OCI-LY1 (cell line): ENCODE measurements at regions not wholly inside any gene's neighbourhood (a gene's known extent, or its start where the extent isn't known, plus 50 kb on each side); places are given as distances from the start of the nearest gene placed in this dataset.
"Not testable (repeated sequence)": the region's sequence is repeated elsewhere in the genome, so short reads cannot be mapped to it uniquely, and the experiment has no call there.

Experiments used
- H2AFZ ChIP-seq: fragments of 200-600 bp; sonication (generic), shearing (Covaris generic); 2 replicates; pipeline ENCODE4 v1.6.0; 2014; ENCODE audit warnings: antibody characterized with exemption, mild to moderate bottlenecking, low read length
- H3F3A ChIP-seq: fragments of 200-600 bp; sonication (generic), shearing (Covaris generic); 2 replicates; pipeline ENCODE4 v1.6.0; 2014; ENCODE audit warnings: mild to moderate bottlenecking, antibody characterized with exemption, low read length, moderate library complexity; ENCODE audit not compliant: insufficient read depth
- H3K27ac ChIP-seq: fragments of 200-600 bp; sonication (generic); 2 replicates; pipeline ENCODE4 v1.5.1; 2014; ENCODE audit warnings: low read length, mixed run types, mild to moderate bottlenecking, low read depth; ENCODE audit not compliant: poor library complexity, severe bottlenecking
- H3K27me3 ChIP-seq: fragments of 200-600 bp; sonication (generic); 2 replicates; pipeline ENCODE4 v1.6.0; 2014; ENCODE audit warnings: antibody characterized with exemption, mild to moderate bottlenecking, low read length, moderate library complexity; ENCODE audit not compliant: insufficient read depth
- H3K36me3 ChIP-seq: fragments of 200-600 bp; sonication (generic); 2 replicates; pipeline ENCODE4 v1.6.1; 2014; ENCODE audit warnings: mild to moderate bottlenecking, antibody characterized with exemption, low read length, moderate library complexity, mixed read lengths; ENCODE audit not compliant: insufficient read depth
- H3K4me1 ChIP-seq: fragments of 200-600 bp; sonication (generic); 2 replicates; pipeline ENCODE4 v1.5.1; 2014; ENCODE audit warnings: mild to moderate bottlenecking, low read length, moderate library complexity; ENCODE audit not compliant: insufficient read depth, severe bottlenecking
- H3K4me2 ChIP-seq: fragments of 200-600 bp; sonication (generic), shearing (Covaris generic); 2 replicates; pipeline ENCODE4 v1.6.1; 2014; ENCODE audit warnings: low read length
- H3K4me3 ChIP-seq: fragments of 200-600 bp; sonication (generic); 2 replicates; pipeline ENCODE4 v1.5.1; 2014; ENCODE audit warnings: low read length, low read depth, mild to moderate bottlenecking, mixed read lengths; ENCODE audit not compliant: poor library complexity, severe bottlenecking
- H3K79me2 ChIP-seq: fragments of 200-600 bp; shearing (Covaris generic); 2 replicates; pipeline ENCODE4 v1.6.1; 2016; ENCODE audit warnings: mixed run types, low read length, mixed read lengths; ENCODE audit not compliant: insufficient read depth
- H3K9ac ChIP-seq: fragments of 200-600 bp; sonication (generic), shearing (Covaris generic); 2 replicates; pipeline ENCODE4 v1.6.1; 2014; ENCODE audit warnings: mild to moderate bottlenecking, low read length, mixed read lengths
- H3K9me2 ChIP-seq: fragments of 200-600 bp; sonication (generic), shearing (Covaris generic); 2 replicates; pipeline ENCODE4 v1.6.1; 2014; ENCODE audit warnings: low read depth, mild to moderate bottlenecking, low read length, mixed read lengths
- H3K9me3 ChIP-seq: fragments of 200-600 bp; shearing (Covaris generic); 2 replicates; pipeline ENCODE4 v1.6.1; 2014; ENCODE audit warnings: low read length, mixed read lengths
- H4K20me1 ChIP-seq: fragments of 200-600 bp; sonication (generic), shearing (Covaris generic); 2 replicates; pipeline ENCODE4 v1.6.0; 2016; ENCODE audit warnings: mild to moderate bottlenecking, low read length; ENCODE audit not compliant: insufficient read depth
- CTCF ChIP-seq: fragments of 200-600 bp; sonication (generic), shearing (Covaris generic); IDR thresholded peaks from 2 replicates; pipeline ENCODE4 v1.5.1; 2017; ENCODE audit warnings: mild to moderate bottlenecking, antibody characterized with exemption, low read length, moderate library complexity, mixed read lengths
- EZH2 ChIP-seq: fragments of 200-600 bp; sonication (generic), shearing (Covaris generic); IDR thresholded peaks from 2 replicates; pipeline ENCODE4 v1.8.0; 2017; ENCODE audit warnings: borderline replicate concordance, mixed run types, mild to moderate bottlenecking, antibody characterized with exemption, low read length, moderate library complexity, mixed read lengths

- Histone ChIP-seq H3K9me2 (no peaks in the 10 kb centered on the region), H3K36me3 (no peaks in the 10 kb centered on the region), H3K27ac (no peak overlapping the region), H3K79me2 (no peaks in the 10 kb centered on the region), H3K9me3 (no peaks in the 10 kb centered on the region), H2AFZ (no peak overlapping the region), H3K27me3 (no peaks in the 10 kb centered on the region), H3K4me1 (no peaks in the 10 kb centered on the region), H3K9ac (no peak overlapping the region), H3K4me2 (no peak overlapping the region), H3K4me3 (no peak overlapping the region), H4K20me1 (no peaks in the 10 kb centered on the region), H3F3A (no peaks in the 10 kb centered on the region)
- no peak for TF ChIP-seq CTCF
- no peak for TF ChIP-seq EZH2
These were observed 55.2 kb upstream of the MRTFB start for GRCh38 chr16:14015948-14016347.

- H3F3A ChIP-seq, H3K9me3 ChIP-seq, H3K79me2 ChIP-seq, H3K9ac ChIP-seq, H3K4me2 ChIP-seq, H3K27me3 ChIP-seq, H3K36me3 ChIP-seq, H3K9me2 ChIP-seq, H3K4me1 ChIP-seq, H3K27ac ChIP-seq, H4K20me1 ChIP-seq, H2AFZ ChIP-seq, H3K4me3 ChIP-seq: not testable (repeated sequence)
These were observed 54.8 kb upstream of the MRTFB start for GRCh38 chr16:14016362-14016761.

GRCh38 chr16:14017886-14018285 is 53.2 kb upstream of the MRTFB start:
- H3K9me3 ChIP-seq = no peaks in the 10 kb centered on the region
- H2AFZ ChIP-seq = no peak overlapping the region
- no peaks in the 10 kb centered on the region for H3K4me1 ChIP-seq
- no peak overlapping the region for H3K4me3 ChIP-seq
- no peaks in the 10 kb centered on the region for H3K9me2 ChIP-seq
- no peaks in the 10 kb centered on the region for H3K36me3 ChIP-seq
- H3K79me2 ChIP-seq = no peaks in the 10 kb centered on the region
- H3K9ac ChIP-seq = no peak overlapping the region
- H3K27me3 ChIP-seq = no peaks in the 10 kb centered on the region; the same call in 1 of the 2 replicates
- TF ChIP-seq EZH2 (no peak), CTCF (no peak)
- H4K20me1 ChIP-seq = no peaks in the 10 kb centered on the region
- no peaks in the 10 kb centered on the region for H3F3A ChIP-seq
- no peak overlapping the region for H3K4me2 ChIP-seq
- H3K27ac ChIP-seq = no peak overlapping the region

- Histone ChIP-seq H3K4me1 (no peaks in the 10 kb centered on the region), H2AFZ (no peak overlapping the region), H4K20me1 (no peaks in the 10 kb centered on the region), H3K36me3 (no peaks in the 10 kb centered on the region), H3K9ac (no peak overlapping the region), H3K79me2 (no peaks in the 10 kb centered on the region), H3K27me3 (no peaks in the 10 kb centered on the region; the same call in 1 of the 2 replicates), H3F3A (no peaks in the 10 kb centered on the region), H3K4me3 (no peak overlapping the region), H3K4me2 (no peak overlapping the region), H3K27ac (no peak overlapping the region), H3K9me3 (no peaks in the 10 kb centered on the region), H3K9me2 (no peaks in the 10 kb centered on the region)
- TF ChIP-seq CTCF = no peak
- TF ChIP-seq EZH2 = no peak
These were observed 52.3 kb upstream of the MRTFB start for GRCh38 chr16:14018851-14019250.
